HG03025 (cell line): ENCODE measurements at regions not wholly inside any gene's neighbourhood (a gene's known extent, or its start where the extent isn't known, plus 50 kb on each side); places are given as distances from the start of the nearest gene placed in this dataset.

Experiments
- ATAC-seq: cut with Tn5 transposase; IDR thresholded peaks from one replicate; pipeline ENCODE4 v1.9.1; 2021; ENCODE audit warnings: mild to moderate bottlenecking, moderate library complexity; ENCODE audit not compliant: unreplicated experiment, low FRiP score

- no peak for ATAC-seq
These were observed 50.9 kb upstream of the A1CF start for GRCh38 chr10:50936335-50936734.

- no peak for ATAC-seq
These were observed 51.9 kb upstream of the A1CF start for GRCh38 chr10:50937230-50937907.

- ATAC-seq = no peak
These were observed 56.2 kb upstream of the A1CF start for GRCh38 chr10:50941629-50942028.

- ATAC-seq = no peak
These were observed 61.8 kb upstream of the A1CF start for GRCh38 chr10:50946991-50947781.

- no peak for ATAC-seq
These were observed 65.9 kb upstream of the A1CF start for GRCh38 chr10:50951365-50951764.

GRCh38 chr10:50961297-50961696 is 75.9 kb upstream of the A1CF start:
- no peak for ATAC-seq

- ATAC-seq = no peak
These were observed 77.6 kb upstream of the A1CF start for GRCh38 chr10:50963063-50963462.

GRCh38 chr10:50968386-50969091 is 83.1 kb upstream of the A1CF start:
- ATAC-seq = no peak

- ATAC-seq = no peak
These were observed 87.2 kb upstream of the A1CF start for GRCh38 chr10:50972591-50972990.

- ATAC-seq = no peak
These were observed 92.9 kb upstream of the PRKG1 start for GRCh38 chr10:50981385-50981784.

- ATAC-seq = no peak
These were observed 92.4 kb upstream of the PRKG1 start for GRCh38 chr10:50981904-50982303.

GRCh38 chr10:50982989-50983388 is 91.3 kb upstream of the PRKG1 start:
- no peak for ATAC-seq

- no peak for ATAC-seq
These were observed 86.4 kb upstream of the PRKG1 start for GRCh38 chr10:50987934-50988333.

- no peak for ATAC-seq
These were observed 85.5 kb upstream of the PRKG1 start for GRCh38 chr10:50988792-50989191.

GRCh38 chr10:50990568-50991455 is 83.5 kb upstream of the PRKG1 start:
- ATAC-seq = no peak

- ATAC-seq = no peak
These were observed 82.6 kb upstream of the PRKG1 start for GRCh38 chr10:50991456-50992355.

GRCh38 chr10:50992356-50992901 is 81.9 kb upstream of the PRKG1 start:
- ATAC-seq = no peak

- no peak for ATAC-seq
These were observed 81.1 kb upstream of the PRKG1 start for GRCh38 chr10:50992972-50993766.
